DMS153 (cell line): ENCODE measurements at regions not wholly inside any gene's neighbourhood (a gene's known extent, or its start where the extent isn't known, plus 50 kb on each side); places are given as distances from the start of the nearest gene placed in this dataset.
"Not testable (repeated sequence)": the region's sequence is repeated elsewhere in the genome, so short reads cannot be mapped to it uniquely, and the experiment has no call there.

Experiments
- DNase-seq: peaks from one replicate; lab custom pipeline; 2025; lab: John Stamatoyannopoulos, UW

- DNase-seq = no peak
Observed at GRCh38 chr2:224174990-224175389, 135.9 kb upstream of the SERPINE2 start.

- no peak for DNase-seq
Observed at GRCh38 chr2:224174521-224174920, 135.4 kb upstream of the SERPINE2 start.

- peak; percentile 98 for DNase-seq
Observed at GRCh38 chr2:224173933-224174332, 134.8 kb upstream of the SERPINE2 start.

GRCh38 chr2:224173210-224173609, 134.1 kb upstream of the SERPINE2 start:
- DNase-seq = no peak

- no peak for DNase-seq
Observed at GRCh38 chr2:224171226-224171625, 132.1 kb upstream of the SERPINE2 start.

GRCh38 chr2:224169847-224170246, 130.8 kb upstream of the SERPINE2 start:
- DNase-seq = no peak

- not testable (repeated sequence) for DNase-seq
Observed at GRCh38 chr2:224167781-224168180, 128.7 kb upstream of the SERPINE2 start.

- no peak for DNase-seq
Observed at GRCh38 chr2:224166654-224167053, 127.6 kb upstream of the SERPINE2 start.

GRCh38 chr2:224165901-224166319, 126.8 kb upstream of the SERPINE2 start:
- DNase-seq = no peak

GRCh38 chr2:224163566-224164307, 124.7 kb upstream of the SERPINE2 start:
- DNase-seq = no peak

- peak; percentile 34 for DNase-seq
Observed at GRCh38 chr2:224162122-224162521, 123.0 kb upstream of the SERPINE2 start.

- no peak for DNase-seq
Observed at GRCh38 chr2:224161712-224162111, 122.6 kb upstream of the SERPINE2 start.

- DNase-seq = no peak
Observed at GRCh38 chr2:224160917-224161316, 121.8 kb upstream of the SERPINE2 start.

- no peak for DNase-seq
Observed at GRCh38 chr2:224159345-224159928, 120.4 kb upstream of the SERPINE2 start.

- DNase-seq = no peak
Observed at GRCh38 chr2:224158831-224159230, 119.7 kb upstream of the SERPINE2 start.

GRCh38 chr2:224158061-224158460, 119.0 kb upstream of the SERPINE2 start:
- no peak for DNase-seq

- DNase-seq = no peak
Observed at GRCh38 chr2:224157655-224158054, 118.6 kb upstream of the SERPINE2 start.

- no peak for DNase-seq
Observed at GRCh38 chr2:224156436-224156835, 117.3 kb upstream of the SERPINE2 start.

- DNase-seq = no peak
Observed at GRCh38 chr2:224155896-224156295, 116.8 kb upstream of the SERPINE2 start.

- DNase-seq = no peak
Observed at GRCh38 chr2:224155371-224155770, 116.3 kb upstream of the SERPINE2 start.

GRCh38 chr2:224151680-224152310, 112.7 kb upstream of the SERPINE2 start:
- DNase-seq = no peak

GRCh38 chr2:224151161-224151560, 112.1 kb upstream of the SERPINE2 start:
- DNase-seq = no peak

GRCh38 chr2:224148058-224148457, 109.0 kb upstream of the SERPINE2 start:
- DNase-seq = not testable (repeated sequence)
